ENCODE measurements at regions not wholly inside any gene's neighbourhood (a gene's known extent, or its start where the extent isn't known, plus 50 kb on each side); places are given as distances from the start of the nearest gene placed in this dataset.

GRCh38 chr20:56976336-56976735, 290.1 kb downstream of the BMP7 start:
- DNase-seq: no peak

- no peak for DNase-seq
Measured at GRCh38 chr20:56978475-56978874, 288.0 kb downstream of the BMP7 start.

GRCh38 chr20:56979125-56979524, 287.3 kb downstream of the BMP7 start:
- DNase-seq: no peak

- no peak for DNase-seq
Measured at GRCh38 chr20:56981301-56981700, 285.1 kb downstream of the BMP7 start.

GRCh38 chr20:56983813-56984212, 282.6 kb downstream of the BMP7 start:
- no peak for DNase-seq

- DNase-seq: peak; percentile 36
Measured at GRCh38 chr20:56985066-56985685, 281.3 kb downstream of the BMP7 start.

GRCh38 chr20:56986476-56986875, 280.0 kb downstream of the BMP7 start:
- DNase-seq: no peak

GRCh38 chr20:56986931-56987720, 279.3 kb downstream of the BMP7 start:
- peak; percentile 36 for DNase-seq

- DNase-seq: peak; percentile 40
Measured at GRCh38 chr20:56987986-56988385, 278.5 kb downstream of the BMP7 start.

GRCh38 chr20:56988446-56988845, 278.0 kb downstream of the BMP7 start:
- no peak for DNase-seq

- DNase-seq: peak; percentile 14
Measured at GRCh38 chr20:56989516-56989915, 276.9 kb downstream of the BMP7 start.

- no peak for DNase-seq
Measured at GRCh38 chr20:56993020-56993559, 273.4 kb downstream of the BMP7 start.

- DNase-seq: no peak
Measured at GRCh38 chr20:56994006-56994405, 272.4 kb downstream of the BMP7 start.

- DNase-seq: no peak
Measured at GRCh38 chr20:56995149-56995548, 271.3 kb downstream of the BMP7 start.

- DNase-seq: no peak
Measured at GRCh38 chr20:56995635-56996075, 270.8 kb downstream of the BMP7 start.

GRCh38 chr20:56996533-56996932, 269.9 kb downstream of the BMP7 start:
- no peak for DNase-seq

GRCh38 chr20:56998438-56998837, 268.0 kb downstream of the BMP7 start:
- no peak for DNase-seq

GRCh38 chr20:57000441-57000968, 265.9 kb downstream of the BMP7 start:
- DNase-seq: no peak

GRCh38 chr20:57001126-57001767, 265.2 kb downstream of the BMP7 start:
- DNase-seq: no peak

GRCh38 chr20:57002066-57002570, 264.3 kb downstream of the BMP7 start:
- DNase-seq: no peak

- no peak for DNase-seq
Measured at GRCh38 chr20:57003012-57003411, 263.4 kb downstream of the BMP7 start.

GRCh38 chr20:57004416-57004815, 262.0 kb downstream of the BMP7 start:
- no peak for DNase-seq
